Prostate gland (tissue), 2 donors: ENCODE measurements at regions not wholly inside any gene's neighbourhood (a gene's known extent, or its start where the extent isn't known, plus 50 kb on each side); places are given as distances from the start of the nearest gene placed in this dataset.
"Not testable (repeated sequence)": the region's sequence is repeated elsewhere in the genome, so short reads cannot be mapped to it uniquely, and the experiment has no call there.

Source experiments
- CTCF ChIP-seq, 4 experiments: fragments of 200-600 bp in 2 of 4; fragments of 450-650 bp in 2 of 4; sonication (generic) in 2 of 4; IDR thresholded peaks; 1 replicate in 3 of 4; 2 replicates in 1 of 4; pipeline ENCODE4 v1.5.1; 2016 to 2019; ENCODE audit warnings: antibody characterized with exemption in 4 of 4, mild to moderate bottlenecking in 2 of 4, moderate library complexity in 2 of 4
- POLR2A ChIP-seq: fragments of 450-650 bp; IDR thresholded peaks from one replicate; pipeline ENCODE4 v1.6.1; 2016; ENCODE audit warnings: antibody characterized with exemption, mild to moderate bottlenecking
- POLR2AphosphoS5 ChIP-seq: sonication (generic); formaldehyde crosslinking; IDR thresholded peaks from one replicate; pipeline ENCODE4 v1.6.1; 2017; ENCODE audit warnings: antibody characterized with exemption

DNA sequence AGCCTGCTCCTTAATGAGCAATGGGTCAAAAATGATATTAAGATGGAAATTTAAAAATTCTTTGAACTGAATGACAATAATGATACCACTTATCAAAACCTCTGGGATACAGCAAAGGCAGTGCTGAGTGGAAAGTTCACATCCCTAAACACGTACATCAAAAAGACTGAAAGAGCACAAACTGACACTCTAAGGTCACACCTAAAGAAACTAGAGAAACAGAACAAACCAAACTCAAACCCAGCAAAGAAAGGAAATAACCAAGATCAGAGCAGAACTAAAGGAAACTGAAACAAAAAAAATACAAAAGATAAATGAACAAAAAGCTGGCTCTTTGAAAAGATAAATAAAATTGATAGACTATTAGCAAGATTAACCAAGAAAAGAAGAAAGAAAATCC is 155.3 kb downstream of the LTN1 start:
- not testable (repeated sequence) for TF ChIP-seq POLR2A; CTCF (IDR thresholded peaks at IDR 0.05); POLR2AphosphoS5
